ENCODE measurements at regions not wholly inside any gene's neighbourhood (a gene's known extent, or its start where the extent isn't known, plus 50 kb on each side); places are given as distances from the start of the nearest gene placed in this dataset.

- TF ChIP-seq ATF2 (CRISPR knock-in tag; IDR thresholded peaks at IDR 0.05; ENCODE audit: borderline replicate concordance, low read depth) (no peak), FOXP4 (CRISPR knock-in tag; IDR thresholded peaks at IDR 0.05) (no peak), EMX1 (CRISPR knock-in tag; IDR thresholded peaks at IDR 0.05) (no peak), ZNF416 (CRISPR knock-in tag; IDR thresholded peaks at IDR 0.05) (no peak), FOXJ3 (CRISPR knock-in tag; IDR thresholded peaks at IDR 0.05; ENCODE audit: borderline replicate concordance) (no peak), MYBL2 (CRISPR knock-in tag; IDR thresholded peaks at IDR 0.05) (no peak), TEAD4 (CRISPR knock-in tag; IDR thresholded peaks at IDR 0.05) (no peak), SMAD3 (CRISPR knock-in tag; IDR thresholded peaks at IDR 0.05; ENCODE audit: borderline replicate concordance) (no peak), PREB (CRISPR knock-in tag; IDR thresholded peaks at IDR 0.05; ENCODE audit: borderline replicate concordance) (no peak)
- TF ChIP-seq, protein P1, sequence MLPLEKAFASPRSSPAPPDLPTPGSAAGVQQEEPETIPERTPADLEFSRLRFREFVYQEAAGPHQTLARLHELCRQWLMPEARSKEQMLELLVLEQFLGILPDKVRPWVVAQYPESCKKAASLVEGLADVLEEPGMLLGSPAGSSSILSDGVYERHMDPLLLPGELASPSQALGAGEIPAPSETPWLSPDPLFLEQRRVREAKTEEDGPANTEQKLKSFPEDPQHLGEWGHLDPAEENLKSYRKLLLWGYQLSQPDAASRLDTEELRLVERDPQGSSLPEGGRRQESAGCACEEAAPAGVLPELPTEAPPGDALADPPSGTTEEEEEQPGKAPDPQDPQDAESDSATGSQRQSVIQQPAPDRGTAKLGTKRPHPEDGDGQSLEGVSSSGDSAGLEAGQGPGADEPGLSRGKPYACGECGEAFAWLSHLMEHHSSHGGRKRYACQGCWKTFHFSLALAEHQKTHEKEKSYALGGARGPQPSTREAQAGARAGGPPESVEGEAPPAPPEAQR (CRISPR knock-in tag; IDR thresholded peaks at IDR 0.05), result no peak
Observed at GRCh38 chr5:6261668-6262067, 116.7 kb downstream of the MED10 start (continued).

DNA sequence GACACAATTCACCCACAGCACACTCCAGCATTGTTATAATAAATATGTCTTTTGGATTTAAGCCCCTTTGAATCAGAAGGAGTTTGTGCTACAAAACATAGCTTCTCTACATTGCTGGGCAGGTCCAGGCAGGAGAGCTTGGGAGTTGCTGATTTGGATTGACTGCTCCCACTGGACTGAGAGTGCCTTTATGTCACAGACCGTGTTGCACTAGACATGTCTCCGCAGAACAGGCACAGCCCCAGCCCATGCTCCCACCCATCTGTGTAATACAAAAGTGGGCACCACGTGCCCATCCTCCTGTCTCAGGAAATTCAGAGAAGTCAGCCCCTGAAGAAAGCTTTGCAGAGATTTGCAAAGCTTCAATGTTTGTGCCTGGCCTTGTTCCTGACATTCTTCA lies 117.1 kb downstream of the MED10 start:
- ChIA-PET CTCF (no interaction called here), POLR2A (interaction anchor here (0.7 kb wide), 1 partner anchor 1233 kb away, joined by 6 read pairs; no protein-coding TSS in a partner anchor)
- Mint-ChIP-seq H3K27ac (no peak overlapping the region), H3K4me3 (no peak overlapping the region), H3K9me3 (peaks cover 28% of the 10 kb centered on the region), H3K27me3 (ENCODE audit: low read depth) (peaks cover 3% of the 10 kb centered on the region; the same call in 1 of the 2 replicates), H3K36me3 (no peaks in the 10 kb centered on the region), H3K4me1 (no peaks in the 10 kb centered on the region)
- ATAC-seq (no peak), DNase-seq (ENCODE audit: low spot score) (no peak)
- no peak for TF ChIP-seq ELF4 (CRISPR knock-in tag; IDR thresholded peaks at IDR 0.05; ENCODE audit: low read depth)
- TF ChIP-seq ERG (CRISPR knock-in tag; IDR thresholded peaks at IDR 0.05), result no peak
- no peak for TF ChIP-seq ZNF232 (CRISPR knock-in tag; IDR thresholded peaks at IDR 0.05)
- TF ChIP-seq GABPB1 (CRISPR knock-in tag; IDR thresholded peaks at IDR 0.05), result no peak
- TF ChIP-seq ZMAT4 (CRISPR knock-in tag; IDR thresholded peaks at IDR 0.05), result no peak
- TF ChIP-seq, protein P2, sequence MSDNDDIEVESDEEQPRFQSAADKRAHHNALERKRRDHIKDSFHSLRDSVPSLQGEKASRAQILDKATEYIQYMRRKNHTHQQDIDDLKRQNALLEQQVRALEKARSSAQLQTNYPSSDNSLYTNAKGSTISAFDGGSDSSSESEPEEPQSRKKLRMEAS (CRISPR knock-in tag; IDR thresholded peaks at IDR 0.05), result no peak
- no peak for TF ChIP-seq FOXP4 (CRISPR knock-in tag; IDR thresholded peaks at IDR 0.05)
- no peak for TF ChIP-seq E2F4 (CRISPR knock-in tag; IDR thresholded peaks at IDR 0.05; ENCODE audit: borderline replicate concordance, low read depth)
- TF ChIP-seq, protein P3, sequence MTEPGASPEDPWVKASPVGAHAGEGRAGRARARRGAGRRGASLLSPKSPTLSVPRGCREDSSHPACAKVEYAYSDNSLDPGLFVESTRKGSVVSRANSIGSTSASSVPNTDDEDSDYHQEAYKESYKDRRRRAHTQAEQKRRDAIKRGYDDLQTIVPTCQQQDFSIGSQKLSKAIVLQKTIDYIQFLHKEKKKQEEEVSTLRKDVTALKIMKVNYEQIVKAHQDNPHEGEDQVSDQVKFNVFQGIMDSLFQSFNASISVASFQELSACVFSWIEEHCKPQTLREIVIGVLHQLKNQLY (CRISPR knock-in tag; IDR thresholded peaks at IDR 0.05), result no peak
- TF ChIP-seq ATF1 (CRISPR knock-in tag; IDR thresholded peaks at IDR 0.05), result no peak
- TF ChIP-seq AR (CRISPR knock-in tag; IDR thresholded peaks at IDR 0.05), result no peak
- no peak for TF ChIP-seq ZNF317 (CRISPR knock-in tag; IDR thresholded peaks at IDR 0.05; ENCODE audit: borderline replicate concordance, low read depth)
- no peak for TF ChIP-seq EMX1 (CRISPR knock-in tag; IDR thresholded peaks at IDR 0.05)
